ENCODE measurements at regions not wholly inside any gene's neighbourhood (a gene's known extent, or its start where the extent isn't known, plus 50 kb on each side); places are given as distances from the start of the nearest gene placed in this dataset.
"Not testable (repeated sequence)": the region's sequence is repeated elsewhere in the genome, so short reads cannot be mapped to it uniquely, and the experiment has no call there.

GRCh38 chr1:117708323-117709248, 102.7 kb downstream of the TENT5C start:
- TF ChIP-seq CTCF (IDR thresholded peaks at IDR 0.05): no peak
- Histone ChIP-seq H3K27ac (peak overlapping the region in 1 of 2 donors; percentile 6), H3K4me3 (no peak overlapping the region), H3K27me3 (no peaks in the 10 kb centered on the region), H3K36me3 (no peaks in the 10 kb centered on the region), H3K9me3 (no peaks in the 10 kb centered on the region), H3K4me1 (peaks cover 0 to 13% (median 3%) of the 10 kb centered on the region in 4 donors)
- DNase-seq: no peak
- intact Hi-C loops (cut with DNase I; ENCODE audit: low total_unique reads): no loop called here

GRCh38 chr1:117709249-117709691, 103.4 kb downstream of the TENT5C start:
- Histone ChIP-seq H3K27me3 (no peaks in the 10 kb centered on the region), H3K4me3 (no peak overlapping the region), H3K27ac (peak overlapping the region in 1 of 2 donors; percentile 6), H3K4me1 (peaks cover 0 to 13% (median 3%) of the 10 kb centered on the region in 4 donors), H3K9me3 (no peaks in the 10 kb centered on the region), H3K36me3 (no peaks in the 10 kb centered on the region)
- no peak for DNase-seq
- intact Hi-C loops (cut with DNase I; ENCODE audit: low total_unique reads): no loop called here
- no peak for TF ChIP-seq CTCF (IDR thresholded peaks at IDR 0.05)

GRCh38 chr1:117710710-117711109, 104.9 kb downstream of the TENT5C start:
- DNase-seq: no peak
- intact Hi-C loops (cut with DNase I; ENCODE audit: low total_unique reads): no loop called here
- TF ChIP-seq CTCF (IDR thresholded peaks at IDR 0.05): no peak
- H3K4me1 ChIP-seq: peaks cover 0 to 13% (median 3%) of the 10 kb centered on the region in 4 donors
- no peaks in the 10 kb centered on the region for H3K9me3 ChIP-seq
- no peak overlapping the region for H3K27ac ChIP-seq
- H3K27me3 ChIP-seq: no peaks in the 10 kb centered on the region
- H3K36me3 ChIP-seq: no peaks in the 10 kb centered on the region
- H3K4me3 ChIP-seq: no peak overlapping the region

GRCh38 chr1:117712621-117713020, 106.8 kb downstream of the TENT5C start:
- no peak for DNase-seq
- Histone ChIP-seq H3K4me1 (peaks cover 0 to 13% (median 3%) of the 10 kb centered on the region in 4 donors), H3K27ac (no peak overlapping the region), H3K9me3 (no peaks in the 10 kb centered on the region), H3K36me3 (no peaks in the 10 kb centered on the region), H3K27me3 (no peaks in the 10 kb centered on the region), H3K4me3 (no peak overlapping the region)
- intact Hi-C loops (cut with DNase I; ENCODE audit: low total_unique reads): no loop called here
- no peak for TF ChIP-seq CTCF (IDR thresholded peaks at IDR 0.05)

- Histone ChIP-seq H3K27me3 (no peaks in the 10 kb centered on the region), H3K27ac (no peak overlapping the region), H3K9me3 (peaks cover 0 to 1% (median 0%) of the 10 kb centered on the region in 3 donors), H3K4me1 (peaks cover 0 to 6% (median 1%) of the 10 kb centered on the region in 4 donors), H3K4me3 (no peak overlapping the region), H3K36me3 (no peaks in the 10 kb centered on the region)
- TF ChIP-seq CTCF (IDR thresholded peaks at IDR 0.05): no peak
- intact Hi-C loops (cut with DNase I; ENCODE audit: low total_unique reads): no loop called here
- DNase-seq: no peak
Measured at GRCh38 chr1:117714546-117714945, 108.7 kb downstream of the TENT5C start.

GRCh38 chr1:117716030-117716429, 110.2 kb downstream of the TENT5C start:
- DNase-seq; H3K4me1 ChIP-seq; intact Hi-C loops (cut with DNase I; ENCODE audit: low total_unique reads); H3K36me3 ChIP-seq; H3K27me3 ChIP-seq; H3K4me3 ChIP-seq; H3K27ac ChIP-seq: not testable (repeated sequence)
- H3K9me3 ChIP-seq: peaks cover 0 to 15% (median 11%) of the 10 kb centered on the region in 3 donors

- H3K4me1 ChIP-seq, H3K4me3 ChIP-seq, H3K27ac ChIP-seq: not testable (repeated sequence)
Measured at GRCh38 chr1:117717980-117718379, 112.1 kb downstream of the TENT5C start.

GRCh38 chr1:117718596-117718995, 112.7 kb downstream of the TENT5C start:
- H3K27me3 ChIP-seq; H3K36me3 ChIP-seq; H3K4me3 ChIP-seq; intact Hi-C loops (cut with DNase I; ENCODE audit: low total_unique reads); H3K4me1 ChIP-seq; H3K27ac ChIP-seq; DNase-seq: not testable (repeated sequence)
- H3K9me3 ChIP-seq: peaks cover 0 to 18% (median 11%) of the 10 kb centered on the region in 3 donors

More at GRCh38 chr1:117717980-117718379, 112.1 kb downstream of the TENT5C start:
- H3K27me3 ChIP-seq; H3K36me3 ChIP-seq; intact Hi-C loops (cut with DNase I; ENCODE audit: low total_unique reads); DNase-seq: not testable (repeated sequence)
- peaks cover 0 to 18% (median 11%) of the 10 kb centered on the region in 3 donors for H3K9me3 ChIP-seq

Data from tibial artery (tissue), 4 donors.